GM19467 (cell line): ENCODE measurements at regions not wholly inside any gene's neighbourhood (a gene's known extent, or its start where the extent isn't known, plus 50 kb on each side); places are given as distances from the start of the nearest gene placed in this dataset.

Experiments
- ATAC-seq: cut with Tn5 transposase; IDR thresholded peaks from one replicate; pipeline ENCODE4 v1.9.1; 2021; ENCODE audit warnings: mild to moderate bottlenecking, moderate library complexity; ENCODE audit not compliant: unreplicated experiment

DNA sequence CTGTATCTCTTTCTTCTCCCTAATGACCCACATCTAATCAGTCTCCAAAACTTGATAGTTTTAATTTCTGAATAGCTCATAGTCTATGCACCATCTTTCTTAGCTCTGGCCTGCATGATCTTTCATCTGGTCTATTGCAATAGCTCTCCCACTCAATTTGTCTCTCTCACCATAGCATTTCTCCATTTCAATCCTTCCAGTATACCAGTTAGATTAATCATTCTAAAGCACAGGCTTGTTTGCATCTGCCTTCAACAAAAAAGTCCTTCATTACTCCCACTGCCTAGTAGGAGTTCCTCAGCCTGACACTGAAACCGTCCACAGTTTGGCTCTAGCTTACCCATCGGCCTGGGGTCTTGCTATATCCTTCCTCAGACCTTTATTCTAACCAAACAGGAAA lies 344.9 kb downstream of the ENC1 start:
- ATAC-seq = no peak

- no peak for ATAC-seq
Observed at GRCh38 chr5:74295141-74295540, 345.4 kb downstream of the ENC1 start.

DNA sequence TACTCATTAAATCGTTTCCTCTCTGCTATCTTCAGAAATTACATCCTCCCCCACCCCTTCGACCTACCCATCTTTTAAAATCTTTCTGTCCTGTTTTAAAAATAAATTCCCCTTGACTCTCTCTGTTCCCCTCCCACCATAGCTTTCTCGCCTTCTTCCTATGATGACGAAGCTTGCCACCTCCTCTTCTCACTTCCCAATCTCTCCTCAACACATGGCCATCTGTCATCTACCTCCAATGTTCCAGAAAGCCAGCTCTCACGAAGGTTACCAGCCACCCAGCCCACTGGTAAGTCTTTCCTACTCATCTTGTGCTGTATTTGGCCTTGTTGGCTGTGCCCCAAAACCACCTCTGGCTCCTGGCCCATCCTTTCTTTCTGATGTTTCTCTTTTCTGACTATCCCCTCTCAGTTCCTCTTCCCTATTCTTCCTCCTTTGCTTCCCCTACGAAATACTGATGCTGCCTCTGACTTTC lies 346.3 kb downstream of the ENC1 start:
- ATAC-seq = no peak

DNA sequence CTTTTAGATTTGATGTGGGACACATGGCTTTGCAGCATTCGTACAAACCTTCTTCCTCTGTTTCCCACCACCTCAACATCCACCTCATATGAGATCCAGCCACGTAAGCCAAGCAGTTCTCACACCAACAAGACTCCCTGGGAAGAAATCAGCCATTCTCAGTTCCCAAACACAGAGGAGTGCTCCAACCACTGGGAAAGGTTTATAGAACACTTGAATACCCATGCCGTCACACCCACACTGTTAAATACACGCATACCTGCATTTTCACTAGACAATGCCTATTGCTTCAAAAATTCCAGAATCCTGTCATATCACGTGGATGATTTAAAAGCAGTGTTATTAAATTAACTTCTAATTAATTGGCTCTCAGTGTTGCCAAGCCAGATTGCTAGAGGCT lies 347.3 kb downstream of the ENC1 start:
- no peak for ATAC-seq

GRCh38 chr5:74290634-74291241 lies 349.8 kb downstream of the ENC1 start:
- ATAC-seq = no peak

DNA sequence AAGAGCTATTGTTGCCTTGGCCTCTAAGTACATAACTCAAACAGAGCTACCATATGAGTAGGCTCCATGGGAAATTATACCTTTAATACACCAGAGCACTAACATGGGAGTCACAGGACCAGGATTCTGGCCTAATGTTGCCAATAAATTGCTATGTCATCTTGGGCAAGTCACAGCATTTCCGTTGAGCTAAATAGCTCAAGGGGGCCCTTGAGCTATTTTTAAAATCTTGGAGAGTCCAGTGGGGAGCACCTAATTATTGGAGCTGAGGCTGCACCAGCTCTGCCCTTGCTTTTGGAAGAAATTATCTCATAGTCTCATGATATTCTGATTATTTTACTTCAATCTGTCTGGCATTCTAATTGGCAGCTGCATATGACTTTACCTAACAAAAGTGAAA lies 350.8 kb downstream of the ENC1 start:
- no peak for ATAC-seq

DNA sequence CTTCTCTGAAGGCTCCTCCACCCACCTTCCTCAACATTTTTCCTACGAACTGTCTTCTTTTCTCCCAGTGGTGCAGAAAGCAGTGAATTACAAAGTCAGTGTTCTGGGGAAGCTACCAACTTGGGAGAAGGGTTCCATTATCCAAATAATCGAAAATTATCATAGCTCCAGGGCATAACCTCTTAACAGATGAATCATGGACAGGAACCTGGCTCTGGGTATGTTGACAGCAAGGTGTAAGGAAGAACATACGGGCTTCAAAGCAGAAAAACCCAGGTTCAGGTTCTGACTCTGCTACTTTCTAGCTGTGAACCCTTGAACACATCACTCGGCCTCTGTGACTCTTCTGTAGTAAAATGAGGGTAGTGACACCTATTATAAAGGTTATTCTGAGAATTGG lies 351.3 kb downstream of the ENC1 start:
- no peak for ATAC-seq

GRCh38 chr5:74288448-74289108 lies 351.9 kb downstream of the ENC1 start:
- ATAC-seq = no peak

- ATAC-seq = no peak
Observed at GRCh38 chr5:74288038-74288437, 352.5 kb downstream of the ENC1 start.

- no peak for ATAC-seq
Observed at GRCh38 chr5:74286734-74287695, 353.5 kb downstream of the ENC1 start.

DNA sequence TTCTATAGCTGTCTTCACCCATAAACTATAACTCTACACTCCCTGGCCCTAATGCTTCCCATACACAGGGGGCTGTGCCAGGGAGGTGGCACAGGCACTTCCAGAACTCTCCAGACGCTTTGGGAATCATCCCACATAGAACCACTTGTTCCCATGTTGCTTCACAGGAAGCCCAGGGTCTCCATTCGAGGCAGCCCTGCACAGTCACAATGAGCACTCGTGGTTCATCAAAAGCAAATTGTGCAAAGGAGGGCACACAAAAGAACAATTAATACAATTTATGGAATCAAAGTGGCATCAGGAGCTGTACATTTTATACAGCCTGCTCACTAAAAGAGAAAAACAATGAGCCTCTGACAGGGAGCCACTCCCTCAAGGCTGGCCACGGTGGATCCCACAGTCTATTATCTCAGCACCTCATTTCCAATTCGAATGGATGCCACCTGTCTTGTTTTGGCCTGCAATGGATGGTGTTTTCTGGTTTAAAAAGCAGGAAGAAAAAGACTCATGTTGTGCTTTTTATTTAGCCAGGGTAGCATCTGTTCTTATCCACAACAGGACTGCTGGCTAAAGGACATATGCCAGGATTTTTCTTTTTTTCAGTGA lies 354.8 kb downstream of the ENC1 start:
- ATAC-seq = no peak

DNA sequence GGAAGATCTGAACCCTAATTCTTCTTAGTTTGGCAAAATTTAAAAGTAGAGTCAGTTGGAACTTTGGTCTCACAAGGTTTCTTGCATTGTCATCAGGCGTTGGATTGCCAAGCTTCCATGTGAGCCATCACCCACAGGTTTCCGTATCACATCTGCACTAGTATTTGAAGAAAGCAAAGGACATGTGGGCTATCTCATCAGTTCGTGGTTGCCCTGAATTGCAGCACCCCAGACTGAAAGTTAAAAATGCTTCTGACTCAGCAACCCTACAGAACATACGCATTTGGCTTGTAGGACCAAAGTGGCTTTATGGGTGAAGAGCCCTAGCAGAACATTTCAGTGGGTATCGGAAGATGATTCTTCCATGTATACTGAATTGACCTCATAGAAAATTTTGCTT lies 358.0 kb downstream of the ENC1 start:
- ATAC-seq = no peak

GRCh38 chr5:74281166-74281565 lies 359.4 kb downstream of the ENC1 start:
- no peak for ATAC-seq

- ATAC-seq = no peak
Observed at GRCh38 chr5:74280306-74280705, 360.2 kb downstream of the ENC1 start.

DNA sequence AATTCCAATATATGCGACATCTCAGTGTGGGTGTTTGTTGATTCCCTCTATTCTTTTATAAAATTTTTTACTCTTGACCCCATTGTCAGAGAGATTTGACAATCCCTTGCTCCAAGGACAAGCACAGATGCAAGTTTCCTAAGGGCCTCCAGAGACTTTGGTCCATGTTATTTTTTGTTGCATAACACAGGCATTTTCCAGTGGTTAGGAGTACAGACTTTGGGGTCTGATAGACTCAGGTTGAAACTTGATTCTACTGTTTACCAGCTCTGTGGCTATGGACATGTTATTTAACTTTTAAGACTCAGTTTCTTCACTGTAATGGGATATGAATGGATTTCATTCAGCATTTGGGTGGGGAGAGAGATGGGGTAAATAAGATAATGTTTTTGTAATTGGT lies 361.3 kb downstream of the ENC1 start:
- no peak for ATAC-seq

DNA sequence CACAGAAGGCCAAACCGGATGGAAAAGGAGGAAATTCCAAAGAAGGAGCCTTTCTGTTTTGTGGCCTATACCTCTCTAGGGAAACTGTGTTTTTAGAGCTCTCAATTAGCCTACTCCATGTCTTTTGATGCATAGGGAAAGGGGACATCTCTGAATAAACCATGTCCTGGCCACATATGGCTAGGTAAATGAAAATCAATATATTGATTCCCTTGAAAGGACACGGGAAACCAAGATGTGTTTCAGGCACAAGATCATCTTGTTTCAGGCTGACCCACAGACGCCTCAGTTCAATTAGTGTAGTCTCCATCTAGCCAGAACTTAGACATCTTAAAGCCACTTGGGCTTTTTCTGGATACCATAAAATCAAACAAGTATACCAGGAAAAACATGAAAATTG lies 363.1 kb downstream of the ENC1 start:
- ATAC-seq = no peak

- no peak for ATAC-seq
Observed at GRCh38 chr5:74275171-74275992, 365.1 kb downstream of the ENC1 start.

GRCh38 chr5:74274326-74274725 lies 366.2 kb downstream of the ENC1 start:
- no peak for ATAC-seq

DNA sequence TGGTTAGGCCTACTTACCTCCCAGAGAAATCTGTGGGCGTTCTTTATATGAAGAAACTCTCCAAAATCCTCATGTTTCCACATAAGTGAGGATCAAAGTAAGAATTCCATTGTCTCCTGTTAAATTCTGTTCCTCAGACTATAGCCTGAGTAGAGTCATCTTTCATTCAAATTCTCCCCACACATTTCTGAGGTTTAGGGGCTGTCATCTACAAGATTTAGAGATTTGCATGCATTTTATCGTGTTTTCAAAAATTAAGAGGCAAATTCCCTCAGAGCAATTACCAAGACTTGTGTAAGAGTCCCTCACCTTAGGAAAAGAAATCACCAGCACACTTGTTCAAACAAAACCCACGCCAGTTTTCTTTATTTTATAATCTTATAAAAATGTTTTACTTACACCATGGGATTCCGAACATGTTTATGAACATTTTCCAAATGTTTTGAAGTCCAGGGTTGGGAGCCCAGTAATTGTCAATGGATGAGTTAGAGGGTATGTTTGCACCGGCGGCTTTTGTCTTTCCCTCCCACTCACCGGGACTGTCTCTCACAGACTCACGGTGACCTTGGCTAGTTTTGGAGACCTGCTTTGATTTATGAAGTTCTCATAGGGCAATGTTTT lies 367.6 kb downstream of the ENC1 start:
- no peak for ATAC-seq
